ENCODE measurements at regions not wholly inside any gene's neighbourhood (a gene's known extent, or its start where the extent isn't known, plus 50 kb on each side); places are given as distances from the start of the nearest gene placed in this dataset.

DNA sequence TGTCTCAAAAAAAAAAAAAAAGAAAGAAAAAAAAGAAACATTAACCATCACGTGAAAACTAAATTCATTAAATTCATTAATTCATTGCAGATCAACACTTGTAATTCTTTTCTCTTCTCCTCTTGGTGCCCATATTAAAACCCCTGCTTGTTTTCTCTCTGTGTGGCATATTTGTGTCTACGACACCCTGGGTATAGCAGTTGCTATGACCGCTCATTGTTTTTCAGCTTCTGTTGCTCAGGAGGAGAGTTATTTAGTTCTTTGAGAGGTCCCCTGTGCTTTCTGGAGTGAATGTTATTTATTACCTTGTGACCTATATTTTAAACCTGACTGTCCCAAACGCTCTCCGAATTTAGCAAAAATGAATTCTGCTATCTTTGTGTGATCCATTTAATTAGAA, 62.3 kb upstream of the CLMP start:
- no peaks in the 10 kb centered on the region for H3K27me3 ChIP-seq (ENCODE audit: control insufficient read depth in 2 of 2, insufficient read depth in 2 of 2, low read length in 2 of 2)
- TF ChIP-seq, protein P1, sequence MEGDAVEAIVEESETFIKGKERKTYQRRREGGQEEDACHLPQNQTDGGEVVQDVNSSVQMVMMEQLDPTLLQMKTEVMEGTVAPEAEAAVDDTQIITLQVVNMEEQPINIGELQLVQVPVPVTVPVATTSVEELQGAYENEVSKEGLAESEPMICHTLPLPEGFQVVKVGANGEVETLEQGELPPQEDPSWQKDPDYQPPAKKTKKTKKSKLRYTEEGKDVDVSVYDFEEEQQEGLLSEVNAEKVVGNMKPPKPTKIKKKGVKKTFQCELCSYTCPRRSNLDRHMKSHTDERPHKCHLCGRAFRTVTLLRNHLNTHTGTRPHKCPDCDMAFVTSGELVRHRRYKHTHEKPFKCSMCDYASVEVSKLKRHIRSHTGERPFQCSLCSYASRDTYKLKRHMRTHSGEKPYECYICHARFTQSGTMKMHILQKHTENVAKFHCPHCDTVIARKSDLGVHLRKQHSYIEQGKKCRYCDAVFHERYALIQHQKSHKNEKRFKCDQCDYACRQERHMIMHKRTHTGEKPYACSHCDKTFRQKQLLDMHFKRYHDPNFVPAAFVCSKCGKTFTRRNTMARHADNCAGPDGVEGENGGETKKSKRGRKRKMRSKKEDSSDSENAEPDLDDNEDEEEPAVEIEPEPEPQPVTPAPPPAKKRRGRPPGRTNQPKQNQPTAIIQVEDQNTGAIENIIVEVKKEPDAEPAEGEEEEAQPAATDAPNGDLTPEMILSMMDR (IDR thresholded peaks at IDR 0.05), result no peak
- no peaks in the 10 kb centered on the region for H4K20me1 ChIP-seq (ENCODE audit: insufficient read depth, low read length)
- H3K36me3 Mint-ChIP-seq, result no peaks in the 10 kb centered on the region
- intact Hi-C loops (cut with micrococcal nuclease), result no loop called here
- no peak for DNase-seq
- no peaks in the 10 kb centered on the region for H3K79me2 ChIP-seq (ENCODE audit: insufficient read depth, low read length)
- peaks cover 8 to 18% of the 10 kb centered on the region in 2 donors for H3K9me3 ChIP-seq (replicated peaks in 1 of 2; ENCODE audit: control insufficient read depth in 1 of 2, insufficient read depth in 1 of 2, low read length in 2 of 2)
- no peak overlapping the region for H3K27ac ChIP-seq (ENCODE audit: low read depth in 1 of 2, low read length in 2 of 2)
- H2AFZ ChIP-seq (ENCODE audit: insufficient read depth, low read depth, low read length, poor library complexity, severe bottlenecking), result no peak overlapping the region
- H3K27me3 Mint-ChIP-seq (ENCODE audit: low read depth in 3 of 3), result peaks cover 3 to 5% (median 4%) of the 10 kb centered on the region in 3 donors
- no peak overlapping the region for H3K4me2 ChIP-seq (replicated peaks; ENCODE audit: extremely low read depth, low read length, poor library complexity, severe bottlenecking)
- peaks cover 9% of the 10 kb centered on the region for H3K4me1 Mint-ChIP-seq
- H3K27ac Mint-ChIP-seq, result no peak overlapping the region
- no peak overlapping the region for H3K4me3 Mint-ChIP-seq
- H3K4me1 ChIP-seq (ENCODE audit: control insufficient read depth in 1 of 2, insufficient read depth in 2 of 2, low read length in 2 of 2), result peaks cover 0 to 6% of the 10 kb centered on the region in 2 donors
- WGBS (ENCODE audit: insufficient coverage), result no CpG with 5 or more reads among the region's 5 CpGs
- H3K9me3 Mint-ChIP-seq, result peaks cover 6 to 17% (median 10%) of the 10 kb centered on the region in 7 donors
- no peak overlapping the region for H3K9ac ChIP-seq (ENCODE audit: insufficient read depth, low read length, poor library complexity, severe bottlenecking)
- no peaks in the 10 kb centered on the region for H3K36me3 ChIP-seq (replicated peaks in 1 of 2; ENCODE audit: control insufficient read depth in 1 of 2, insufficient read depth in 2 of 2, low read length in 2 of 2)
- H3K4me3 ChIP-seq (replicated peaks in 1 of 3; ENCODE audit: low read depth in 2 of 3, low read length in 3 of 3), result no peak overlapping the region

DNA sequence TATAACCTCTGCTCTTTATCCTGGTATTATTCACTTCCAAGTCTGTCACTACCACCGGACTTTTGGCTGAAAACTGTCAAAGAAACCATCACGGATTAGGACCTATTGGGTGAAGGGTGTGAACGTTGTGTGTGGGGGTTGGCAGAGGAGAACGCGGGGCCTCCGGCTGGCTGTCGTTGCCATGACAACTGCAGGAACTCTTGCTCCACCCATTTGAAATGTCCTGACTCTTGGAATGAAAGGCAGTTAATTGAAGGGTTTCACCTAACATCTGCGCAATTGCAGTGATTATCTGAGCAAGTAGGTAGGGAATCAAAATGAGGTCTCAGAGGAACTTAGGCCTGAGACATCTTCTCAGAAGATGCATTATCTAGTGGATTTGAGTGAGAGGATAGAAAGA, 60.9 kb upstream of the CLMP start:
- Mint-ChIP-seq H3K4me1 (no peaks in the 10 kb centered on the region), H3K4me3 (no peak overlapping the region), H3K27me3 (ENCODE audit: low read depth in 3 of 3) (peaks cover 3 to 7% (median 4%) of the 10 kb centered on the region in 3 donors), H3K9me3 (peaks cover 6 to 17% (median 10%) of the 10 kb centered on the region in 7 donors), H3K36me3 (no peaks in the 10 kb centered on the region), H3K27ac (no peak overlapping the region)
- no peak overlapping the region for H3K4me3 ChIP-seq (replicated peaks in 1 of 3; ENCODE audit: low read depth in 2 of 3, low read length in 3 of 3)
- no peaks in the 10 kb centered on the region for H3K27me3 ChIP-seq (ENCODE audit: control insufficient read depth in 2 of 2, insufficient read depth in 2 of 2, low read length in 2 of 2)
- no peak overlapping the region for H3K27ac ChIP-seq (ENCODE audit: low read depth in 1 of 2, low read length in 2 of 2)
- H3K36me3 ChIP-seq (replicated peaks in 1 of 2; ENCODE audit: control insufficient read depth in 1 of 2, insufficient read depth in 2 of 2, low read length in 2 of 2), result no peaks in the 10 kb centered on the region
- no peak overlapping the region for H2AFZ ChIP-seq (ENCODE audit: insufficient read depth, low read depth, low read length, poor library complexity, severe bottlenecking)
- H3K4me1 ChIP-seq (ENCODE audit: control insufficient read depth in 1 of 2, insufficient read depth in 2 of 2, low read length in 2 of 2), result no peaks in the 10 kb centered on the region
- no peaks in the 10 kb centered on the region for H3K79me2 ChIP-seq (ENCODE audit: insufficient read depth, low read length)
- TF ChIP-seq, protein P1 (IDR thresholded peaks at IDR 0.05), result no peak
- intact Hi-C loops (cut with micrococcal nuclease), result no loop called here
- WGBS (ENCODE audit: insufficient coverage), result 100% methylated on average over 1 of the region's 8 CpGs
- H3K4me2 ChIP-seq (replicated peaks; ENCODE audit: extremely low read depth, low read length, poor library complexity, severe bottlenecking), result no peak overlapping the region
- H3K9me3 ChIP-seq (replicated peaks in 1 of 2; ENCODE audit: control insufficient read depth in 1 of 2, insufficient read depth in 1 of 2, low read length in 2 of 2), result peaks cover 8 to 18% of the 10 kb centered on the region in 2 donors
- H3K9ac ChIP-seq (ENCODE audit: insufficient read depth, low read length, poor library complexity, severe bottlenecking), result no peak overlapping the region
- no peak for DNase-seq
- H4K20me1 ChIP-seq (ENCODE audit: insufficient read depth, low read length), result no peaks in the 10 kb centered on the region

All from CD14-positive monocyte (primary cell).